ENCODE measurements at regions not wholly inside any gene's neighbourhood (a gene's known extent, or its start where the extent isn't known, plus 50 kb on each side); places are given as distances from the start of the nearest gene placed in this dataset.

DNA sequence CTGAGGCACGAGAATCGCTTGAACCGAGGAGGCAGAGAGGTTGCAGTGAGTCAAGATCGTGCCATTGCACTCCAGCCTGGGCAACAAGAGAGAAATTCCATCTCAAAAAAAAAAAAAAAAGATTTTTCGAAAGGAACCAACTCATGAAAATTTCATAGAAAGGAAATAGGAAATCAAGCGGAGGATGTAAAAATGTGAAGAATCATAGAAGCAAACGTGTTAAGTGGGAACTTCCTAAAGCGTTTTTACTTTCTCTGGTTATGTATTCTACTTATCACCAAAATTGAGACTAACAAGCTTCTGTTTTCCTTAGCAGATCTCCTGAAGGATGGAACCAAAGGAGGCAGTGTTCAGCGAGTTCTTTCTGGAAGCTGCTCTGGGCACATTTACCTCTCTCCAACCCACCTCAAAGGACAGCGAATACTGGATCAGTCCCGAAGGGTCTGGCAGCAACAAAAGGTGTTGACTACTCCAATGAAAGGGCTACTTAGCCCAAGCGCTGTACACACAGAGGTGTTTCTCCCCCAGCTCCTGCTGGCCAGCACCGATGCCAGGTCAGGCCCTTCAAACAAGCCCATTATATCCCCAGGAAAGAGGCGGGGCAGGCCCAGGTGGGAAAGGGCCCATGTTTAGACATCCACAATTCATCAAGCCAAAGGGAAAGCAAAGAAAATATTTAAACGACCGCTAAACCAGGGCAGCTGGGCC is 327.5 kb upstream of the JARID2 start:
- TF ChIP-seq, protein P1, sequence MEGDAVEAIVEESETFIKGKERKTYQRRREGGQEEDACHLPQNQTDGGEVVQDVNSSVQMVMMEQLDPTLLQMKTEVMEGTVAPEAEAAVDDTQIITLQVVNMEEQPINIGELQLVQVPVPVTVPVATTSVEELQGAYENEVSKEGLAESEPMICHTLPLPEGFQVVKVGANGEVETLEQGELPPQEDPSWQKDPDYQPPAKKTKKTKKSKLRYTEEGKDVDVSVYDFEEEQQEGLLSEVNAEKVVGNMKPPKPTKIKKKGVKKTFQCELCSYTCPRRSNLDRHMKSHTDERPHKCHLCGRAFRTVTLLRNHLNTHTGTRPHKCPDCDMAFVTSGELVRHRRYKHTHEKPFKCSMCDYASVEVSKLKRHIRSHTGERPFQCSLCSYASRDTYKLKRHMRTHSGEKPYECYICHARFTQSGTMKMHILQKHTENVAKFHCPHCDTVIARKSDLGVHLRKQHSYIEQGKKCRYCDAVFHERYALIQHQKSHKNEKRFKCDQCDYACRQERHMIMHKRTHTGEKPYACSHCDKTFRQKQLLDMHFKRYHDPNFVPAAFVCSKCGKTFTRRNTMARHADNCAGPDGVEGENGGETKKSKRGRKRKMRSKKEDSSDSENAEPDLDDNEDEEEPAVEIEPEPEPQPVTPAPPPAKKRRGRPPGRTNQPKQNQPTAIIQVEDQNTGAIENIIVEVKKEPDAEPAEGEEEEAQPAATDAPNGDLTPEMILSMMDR (IDR thresholded peaks at IDR 0.05) = no peak
- TF ChIP-seq POLR2AphosphoS5 (IDR thresholded peaks at IDR 0.05) = no peak

All from upper lobe of left lung (tissue), 4 donors.